ENCODE measurements at regions not wholly inside any gene's neighbourhood (a gene's known extent, or its start where the extent isn't known, plus 50 kb on each side); places are given as distances from the start of the nearest gene placed in this dataset.

GRCh38 chr2:43171789-43172188 lies 54.6 kb downstream of the ZFP36L2 start:
- DNase-seq: no peak
- no peak for ATAC-seq

DNA sequence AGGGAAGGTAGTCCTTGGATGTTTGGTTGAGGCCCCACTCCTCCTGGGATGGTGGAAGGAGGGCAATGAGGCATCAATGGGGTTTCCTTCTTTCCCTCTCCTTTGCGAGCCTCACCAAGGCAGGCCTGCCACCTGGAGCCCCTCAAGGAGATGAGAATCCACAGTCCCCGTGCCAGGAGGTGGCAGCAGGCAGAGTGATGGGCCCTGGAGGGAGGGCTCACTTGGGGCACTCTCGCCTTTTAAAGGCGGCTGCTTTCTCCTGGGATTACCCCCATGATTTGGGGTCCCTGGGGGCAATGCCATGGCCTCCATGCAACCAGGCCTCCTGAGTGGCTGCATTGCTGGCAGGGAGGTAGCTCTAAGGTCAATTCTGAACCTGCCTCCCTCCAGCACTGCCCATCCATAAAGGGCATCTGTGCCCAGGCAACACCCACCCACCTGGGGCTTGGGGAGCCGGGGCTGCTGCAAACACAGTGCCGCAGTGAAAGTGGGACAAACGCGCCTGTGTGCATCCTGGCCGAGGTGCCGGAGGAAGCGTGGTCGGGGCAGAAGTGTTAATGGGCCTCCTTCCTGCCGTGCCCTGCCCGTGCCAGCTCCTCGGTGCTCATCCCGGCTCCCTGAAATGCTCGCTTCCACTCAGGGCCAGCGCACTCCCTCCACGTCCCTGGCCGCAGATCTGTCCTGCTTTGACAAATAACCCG lies 55.9 kb downstream of the ZFP36L2 start:
- DNase-seq: no peak
- no peak for ATAC-seq

DNA sequence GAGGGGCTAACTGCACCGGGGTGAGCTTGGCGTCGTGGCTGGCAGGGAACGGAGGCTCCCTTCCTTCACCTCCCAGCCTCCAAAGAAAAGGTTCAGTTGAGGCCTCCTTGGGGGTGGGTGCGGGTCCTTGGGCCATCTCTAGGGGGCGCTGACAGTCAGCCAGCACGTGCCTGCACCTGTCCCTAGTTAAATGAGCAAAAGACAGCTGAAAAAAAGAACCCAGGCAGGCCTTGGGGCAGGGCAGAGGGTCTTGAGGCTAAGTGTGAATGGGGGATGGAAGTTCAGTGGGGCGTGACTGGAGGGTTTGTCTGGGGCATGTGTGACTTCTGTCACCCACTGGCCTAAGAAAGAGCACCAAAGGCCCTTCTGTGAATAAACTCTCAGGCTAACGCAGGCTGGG lies 56.4 kb downstream of the ZFP36L2 start:
- peak; percentile 78 for DNase-seq
- no peak for ATAC-seq

DNA sequence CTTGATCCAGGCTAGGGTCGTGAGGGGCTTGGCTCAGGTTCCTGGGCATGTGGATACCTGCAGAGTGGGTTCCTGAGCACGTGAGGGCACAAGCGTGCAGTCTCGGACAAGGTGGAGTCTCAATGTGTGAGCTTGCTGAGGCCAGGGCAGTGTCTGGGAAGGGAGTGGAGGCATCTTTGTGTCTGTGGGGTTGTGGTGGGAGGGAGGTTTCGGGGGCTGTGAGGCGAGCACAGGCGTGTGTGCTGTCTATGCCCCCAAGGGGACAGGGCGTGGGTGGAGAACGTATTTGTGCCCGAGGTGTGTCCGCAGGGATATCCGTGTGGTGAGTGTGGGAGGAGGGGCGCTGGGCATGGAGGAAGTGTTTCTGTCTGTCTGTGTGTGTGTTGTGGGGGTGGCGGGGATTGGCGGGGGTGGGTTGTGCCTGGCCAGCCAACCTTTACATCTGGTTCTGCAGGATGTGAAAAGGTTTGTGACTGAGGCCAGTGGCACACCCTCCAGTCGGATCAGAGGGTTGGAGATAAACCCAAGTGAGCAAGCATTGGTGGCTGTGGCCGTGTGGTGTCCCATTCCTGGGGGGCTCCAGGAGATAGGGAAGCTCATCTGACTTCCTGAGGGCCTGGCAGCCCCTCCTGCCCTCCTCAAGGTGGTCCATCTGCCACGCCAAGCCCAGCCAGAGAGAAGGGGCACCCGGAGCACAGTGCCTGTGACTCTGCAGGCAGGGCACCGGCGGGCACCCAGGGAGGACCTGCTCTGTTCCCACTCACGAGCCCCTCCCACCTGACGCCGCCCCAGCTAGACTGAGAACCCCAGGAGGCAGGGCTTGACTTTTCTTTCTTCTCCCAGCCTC lies 57.1 kb downstream of the ZFP36L2 start:
- DNase-seq (peak; percentile 72), ATAC-seq (peak; percentile 47)

DNA sequence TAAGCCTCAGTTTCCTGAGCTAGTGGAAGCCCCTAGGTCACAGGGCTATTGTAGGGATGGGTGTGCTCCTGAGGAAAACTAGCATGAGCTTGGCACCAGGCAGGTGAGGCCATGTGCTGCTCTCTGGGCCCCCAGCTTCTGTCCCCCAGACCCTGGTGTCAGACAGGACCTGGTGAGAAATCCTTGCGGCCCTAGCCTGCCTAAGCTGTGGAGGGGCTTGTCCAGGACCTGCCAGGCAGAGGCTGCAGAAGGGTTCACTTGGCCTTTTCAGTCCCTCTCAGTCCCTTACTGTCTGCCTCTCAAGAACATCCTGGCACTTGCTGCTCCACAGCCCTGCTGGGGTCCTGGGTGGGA lies 58.4 kb downstream of the ZFP36L2 start:
- ATAC-seq (no peak), DNase-seq (no peak)

DNA sequence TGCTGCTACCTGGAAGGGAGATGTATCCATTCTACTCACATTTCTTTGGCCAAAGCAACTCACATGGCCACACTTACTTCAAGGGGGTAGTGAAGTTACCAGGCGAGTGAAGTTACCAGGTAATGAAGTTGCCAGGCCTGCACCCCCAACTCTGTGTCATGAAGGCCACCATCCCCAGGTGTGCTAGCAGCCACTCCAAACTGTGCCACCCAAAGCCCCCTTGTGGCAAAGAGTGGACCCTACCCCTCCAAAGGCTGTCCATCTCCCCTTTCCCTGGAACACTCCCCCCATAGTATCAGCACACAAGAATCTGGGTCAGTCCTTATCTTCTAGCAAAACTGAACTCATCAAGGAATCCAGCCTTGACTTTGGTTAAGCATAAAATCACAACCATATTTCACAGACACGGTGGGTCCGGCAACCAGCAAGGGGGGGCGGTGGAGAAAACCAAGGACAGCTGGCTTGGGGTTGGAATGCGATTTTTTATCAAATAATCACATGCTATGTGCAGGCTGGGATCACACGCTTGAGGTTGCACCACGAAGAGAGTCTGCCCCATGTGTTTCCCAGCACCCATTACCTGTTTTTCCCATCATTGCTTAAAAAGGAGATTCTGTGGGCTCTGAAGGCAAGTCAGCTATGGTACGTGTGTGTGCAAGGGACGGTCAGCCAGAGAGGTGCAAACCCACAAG lies 60.9 kb downstream of the ZFP36L2 start:
- ATAC-seq: no peak
- DNase-seq: no peak

GRCh38 chr2:43164686-43165085 lies 61.7 kb downstream of the ZFP36L2 start:
- ATAC-seq (no peak), DNase-seq (no peak)

- ATAC-seq (no peak), DNase-seq (no peak)
These were observed 62.7 kb downstream of the ZFP36L2 start for GRCh38 chr2:43163584-43164270.

DNA sequence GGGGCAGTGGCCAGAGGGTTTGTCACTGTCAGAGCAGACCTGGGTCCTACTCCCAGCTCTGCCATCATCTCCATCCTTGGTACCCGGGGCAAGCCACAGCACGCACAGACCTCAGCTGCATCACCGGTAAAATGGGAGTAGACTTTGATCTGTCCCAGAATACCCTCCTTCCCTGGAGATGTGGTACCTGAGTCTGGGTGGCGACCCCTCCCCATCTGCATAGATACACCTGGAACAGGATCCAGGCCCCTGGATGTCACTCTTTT lies 64.0 kb downstream of the ZFP36L2 start:
- no peak for ATAC-seq

GRCh38 chr2:43161650-43162510 lies 64.5 kb downstream of the ZFP36L2 start:
- DNase-seq (no peak), ATAC-seq (no peak)

More for the DNA sequence above, 64.0 kb downstream of the ZFP36L2 start:
- no peak for DNase-seq

DNA sequence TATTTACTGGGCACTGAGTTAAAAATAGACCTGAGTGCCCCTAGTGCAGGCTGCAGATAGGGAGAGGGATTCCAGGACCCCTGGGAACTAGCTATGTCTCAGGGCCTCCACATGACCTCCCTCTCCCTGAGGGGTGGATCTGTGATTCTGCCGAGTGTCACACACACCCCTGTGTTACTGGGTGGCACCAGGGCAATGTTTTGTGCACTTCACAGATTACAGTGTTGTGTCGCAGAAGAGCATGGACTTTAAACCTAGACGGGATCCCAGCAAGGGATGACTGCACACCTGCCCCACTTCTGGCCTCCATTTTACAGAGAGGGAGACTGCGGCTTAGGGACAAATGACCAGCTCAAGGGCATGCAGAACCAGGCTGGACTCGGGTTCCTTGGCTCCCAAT lies 65.6 kb downstream of the ZFP36L2 start:
- ATAC-seq: no peak

GRCh38 chr2:43159797-43160196 lies 66.6 kb downstream of the ZFP36L2 start:
- no peak for DNase-seq

More for the DNA sequence above, 65.6 kb downstream of the ZFP36L2 start:
- DNase-seq: no peak

DNA sequence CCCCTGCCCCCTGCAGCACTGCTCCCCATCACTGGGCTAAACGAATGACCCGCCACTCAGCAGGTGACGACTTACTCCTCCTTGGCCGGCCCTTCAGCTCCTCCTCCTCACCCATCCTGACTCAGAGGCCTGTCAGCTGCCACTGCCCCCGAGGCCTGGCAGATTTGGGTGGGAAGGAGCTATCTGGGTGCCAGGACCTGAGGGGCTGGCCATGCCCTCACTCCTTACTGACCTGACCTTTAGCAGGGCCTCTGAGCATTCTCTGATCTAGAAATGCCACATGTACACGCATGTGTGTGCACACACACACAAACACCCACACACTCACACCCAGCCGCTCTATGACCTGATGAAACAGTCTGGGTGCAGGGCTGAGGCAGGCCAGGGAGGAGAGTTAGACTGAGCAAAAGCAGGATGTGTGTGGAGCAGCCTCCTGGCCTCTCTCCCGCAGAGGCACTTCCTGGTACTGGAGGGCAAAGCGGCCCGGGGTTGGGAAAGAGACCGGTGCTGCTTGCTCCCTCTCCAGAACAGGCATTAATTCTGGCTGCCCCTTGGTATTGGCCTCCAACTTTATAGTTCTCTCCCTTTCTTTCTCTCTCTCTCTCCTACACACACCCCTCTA lies 68.0 kb downstream of the ZFP36L2 start:
- DNase-seq: peak; percentile 72
- peak; percentile 59 for ATAC-seq

More at GRCh38 chr2:43159797-43160196, 66.6 kb downstream of the ZFP36L2 start:
- ATAC-seq: no peak

DNA sequence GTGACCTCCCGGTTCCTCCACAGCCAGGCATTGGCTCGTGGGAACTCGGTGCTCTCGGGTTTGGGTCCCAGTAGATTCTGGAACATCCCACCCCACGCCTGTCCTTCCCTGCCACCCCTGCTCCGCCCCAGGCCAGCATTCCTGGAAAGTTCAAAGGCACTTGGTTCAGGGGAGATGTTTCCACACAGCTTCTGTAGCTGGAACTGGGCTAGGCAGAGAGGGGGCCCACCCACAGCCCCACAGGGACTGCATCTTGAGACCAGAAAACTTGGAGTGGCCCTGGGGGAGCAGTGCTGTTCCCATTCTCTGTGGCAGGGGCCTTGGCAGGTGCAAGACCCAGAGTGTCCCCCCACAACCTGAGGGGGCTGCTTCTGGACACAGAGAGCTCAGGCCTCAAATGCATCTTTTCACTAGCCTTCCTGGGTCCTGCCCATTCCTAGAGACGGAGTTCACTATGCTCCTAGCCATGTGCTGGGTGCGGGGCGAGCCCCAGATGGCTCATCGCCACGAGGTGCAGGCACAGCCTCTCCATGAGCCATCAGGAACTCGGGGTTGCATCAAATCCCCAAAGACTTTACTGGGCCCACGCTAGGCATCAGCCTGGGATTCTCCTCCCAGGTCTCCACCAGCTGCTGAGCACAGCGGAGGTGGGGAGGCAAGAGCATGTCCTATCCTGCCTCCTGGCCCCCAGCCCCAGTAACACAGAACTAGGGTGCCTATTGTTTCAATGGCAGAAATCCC lies 68.7 kb downstream of the ZFP36L2 start:
- ATAC-seq (no peak), DNase-seq (no peak)

DNA sequence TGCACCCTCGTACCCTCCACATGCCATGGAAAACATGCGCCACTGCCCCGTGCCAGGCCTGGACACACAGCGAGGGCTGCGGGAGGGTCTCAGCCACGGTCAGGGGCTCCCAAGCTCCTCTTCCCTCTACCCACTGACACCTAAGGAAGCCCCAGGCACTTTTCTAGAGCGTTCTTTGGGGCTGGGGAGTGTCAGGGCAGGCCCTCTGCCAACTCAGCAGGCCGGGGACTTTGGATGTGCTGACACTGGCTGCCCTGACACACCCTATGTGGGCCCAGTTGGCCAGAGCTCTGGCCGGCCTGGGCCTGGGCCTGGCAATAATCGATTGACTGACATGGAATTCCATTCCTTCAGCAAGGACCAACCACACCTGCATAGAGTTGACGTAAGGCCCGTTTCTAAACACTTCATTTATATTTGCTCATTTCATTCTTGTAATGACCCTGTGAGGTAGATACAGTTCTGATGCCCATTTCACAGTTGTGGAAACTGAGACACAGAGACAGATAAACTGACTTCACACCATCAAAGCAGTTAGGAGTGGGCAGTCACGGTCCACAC lies 70.5 kb downstream of the ZFP36L2 start:
- DNase-seq (no peak), ATAC-seq (no peak)

- ATAC-seq: no peak
These were observed 71.7 kb downstream of the ZFP36L2 start for GRCh38 chr2:43154685-43155084.

GRCh38 chr2:43152741-43153647 lies 73.4 kb downstream of the ZFP36L2 start:
- DNase-seq (no peak), ATAC-seq (no peak)

More at GRCh38 chr2:43154685-43155084, 71.7 kb downstream of the ZFP36L2 start:
- DNase-seq: no peak

GRCh38 chr2:43152186-43152585 lies 74.2 kb downstream of the ZFP36L2 start:
- no peak for DNase-seq
- no peak for ATAC-seq

All from stimulated activated naive CD8-positive, alpha-beta T cell treated with anti-CD3 and anti-CD28 coated beads, Interleukin-15, Interleukin-2, amounts not matched to agents 100 U/mL and 50 U/mL, for 24 hours (primary cell).